CD4-positive, alpha-beta T cell treated with Interleukin-4 for 1 hour (primary cell): ENCODE measurements at regions not wholly inside any gene's neighbourhood (a gene's known extent, or its start where the extent isn't known, plus 50 kb on each side); places are given as distances from the start of the nearest gene placed in this dataset.

ENCODE experiments used
- DNase-seq, 2 donors: peaks; one replicate each; pipeline ENCODE4 v3.0.0-alpha.2; 2020 to 2022

DNA sequence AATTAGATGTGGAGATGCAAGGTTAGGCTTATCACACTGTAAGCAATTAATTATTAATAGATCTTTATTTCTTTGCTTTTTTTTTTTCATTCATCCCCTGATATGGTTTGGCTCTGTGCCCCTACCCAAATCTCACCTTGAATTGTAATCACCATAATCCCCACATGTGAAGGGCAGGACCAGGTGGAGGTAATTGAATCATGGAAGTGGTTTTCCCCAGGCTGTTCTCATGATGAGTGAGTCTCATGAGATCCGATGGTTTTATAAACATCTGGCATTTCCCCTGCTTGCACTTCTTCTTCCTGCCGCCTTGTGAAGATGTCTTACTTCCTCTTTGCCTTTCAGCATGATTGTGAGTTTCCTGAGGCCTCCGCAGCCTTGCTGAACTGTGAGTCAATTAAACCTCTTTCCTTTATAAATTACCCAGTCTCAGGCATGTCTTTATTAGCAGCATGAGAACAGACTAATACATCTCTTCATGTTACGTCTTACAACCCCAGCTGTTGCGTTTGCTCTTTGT is 333.8 kb downstream of the CDH26 start:
- DNase-seq, result no peak

GRCh38 chr20:60294632-60295031 is 336.4 kb downstream of the CDH26 start:
- no peak for DNase-seq

DNA sequence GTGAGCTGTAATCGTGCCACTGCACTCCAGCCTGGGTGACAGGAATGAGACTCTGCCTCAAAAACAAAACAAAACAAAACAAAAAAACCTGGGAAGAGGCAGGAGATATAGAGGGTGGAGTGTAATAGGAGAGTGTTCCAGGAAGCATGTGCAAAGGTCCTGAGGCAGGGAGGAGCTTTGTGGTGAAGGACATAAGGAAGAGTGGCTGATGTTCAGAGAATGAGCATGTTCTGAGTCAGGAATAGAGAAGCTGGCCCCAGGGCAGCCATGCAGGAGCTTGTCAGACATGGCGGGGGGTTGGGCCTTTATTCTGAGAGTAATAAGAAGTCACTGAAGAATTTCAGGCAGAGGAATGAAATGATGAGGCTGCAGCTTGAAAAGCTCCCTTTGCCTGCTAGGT is 337.0 kb downstream of the CDH26 start:
- DNase-seq, result no peak

- no peak for DNase-seq
Measured at GRCh38 chr20:60297649-60298048, 339.4 kb downstream of the CDH26 start.

GRCh38 chr20:60298647-60299046 is 340.4 kb downstream of the CDH26 start:
- no peak for DNase-seq

DNA sequence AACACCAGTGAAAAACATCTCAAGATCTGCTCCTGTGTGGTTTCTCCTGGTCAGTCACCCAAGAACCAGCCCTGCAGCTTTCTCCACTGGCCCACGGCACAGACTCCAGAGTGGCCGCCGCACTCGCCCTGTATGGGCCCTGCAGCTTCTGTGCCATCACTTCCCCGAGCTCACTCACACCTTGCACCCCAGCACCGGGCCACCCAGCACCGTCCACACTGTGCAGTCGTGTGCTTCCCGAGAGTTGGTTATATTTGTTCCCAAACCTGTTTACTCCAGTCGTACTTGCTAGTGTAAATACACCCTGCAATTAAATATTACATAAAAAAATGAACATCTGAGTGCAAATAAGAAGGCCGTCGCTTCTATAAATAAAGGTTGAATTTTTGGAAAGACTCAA is 341.7 kb downstream of the CDH26 start:
- no peak for DNase-seq

DNA sequence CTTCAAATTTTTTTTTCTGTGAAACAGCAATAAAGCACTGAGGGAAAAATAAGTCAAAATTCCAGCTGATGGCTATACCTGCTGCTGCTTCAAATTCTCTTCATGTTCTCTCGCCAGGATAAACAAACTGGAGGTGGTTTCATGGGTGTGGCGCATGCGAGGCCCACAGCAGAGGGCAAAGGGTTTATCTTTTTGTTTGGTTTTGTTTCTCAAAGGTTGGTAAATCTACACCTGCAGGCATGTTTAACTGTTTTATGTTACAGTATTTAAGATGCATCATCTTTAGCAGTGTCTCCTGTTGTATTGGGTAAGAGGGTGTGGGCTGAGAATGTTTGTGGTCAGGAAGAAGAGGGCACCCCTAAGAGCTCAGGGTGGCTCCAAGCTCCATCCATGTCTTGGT is 342.2 kb downstream of the CDH26 start:
- DNase-seq, result no peak

- DNase-seq, result no peak
Measured at GRCh38 chr20:60302875-60303274, 344.7 kb downstream of the CDH26 start.

GRCh38 chr20:60304026-60304590 is 345.9 kb downstream of the CDH26 start:
- DNase-seq, result no peak

GRCh38 chr20:60304931-60305330 is 346.7 kb downstream of the CDH26 start:
- no peak for DNase-seq

DNA sequence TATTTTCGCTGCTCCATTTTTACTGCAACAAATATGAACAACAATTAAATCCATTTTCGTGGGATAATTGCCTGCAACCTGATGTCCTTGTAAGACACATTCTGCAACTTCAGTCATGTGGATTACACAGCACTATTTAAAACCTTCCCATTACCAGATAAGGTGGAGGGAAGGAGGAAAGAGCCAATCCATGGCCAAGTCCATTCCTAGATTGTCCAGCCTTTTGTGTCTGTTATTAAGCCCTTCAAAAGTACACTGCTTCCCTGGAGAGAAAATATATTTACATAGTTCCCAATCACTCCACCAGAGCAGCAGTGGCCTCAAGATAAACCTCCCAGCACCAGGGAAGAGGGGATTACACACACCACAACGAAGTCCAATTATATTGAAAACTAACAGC is 347.9 kb downstream of the CDH26 start:
- no peak for DNase-seq

- DNase-seq, result no peak
Measured at GRCh38 chr20:60306551-60306950, 348.3 kb downstream of the CDH26 start.

DNA sequence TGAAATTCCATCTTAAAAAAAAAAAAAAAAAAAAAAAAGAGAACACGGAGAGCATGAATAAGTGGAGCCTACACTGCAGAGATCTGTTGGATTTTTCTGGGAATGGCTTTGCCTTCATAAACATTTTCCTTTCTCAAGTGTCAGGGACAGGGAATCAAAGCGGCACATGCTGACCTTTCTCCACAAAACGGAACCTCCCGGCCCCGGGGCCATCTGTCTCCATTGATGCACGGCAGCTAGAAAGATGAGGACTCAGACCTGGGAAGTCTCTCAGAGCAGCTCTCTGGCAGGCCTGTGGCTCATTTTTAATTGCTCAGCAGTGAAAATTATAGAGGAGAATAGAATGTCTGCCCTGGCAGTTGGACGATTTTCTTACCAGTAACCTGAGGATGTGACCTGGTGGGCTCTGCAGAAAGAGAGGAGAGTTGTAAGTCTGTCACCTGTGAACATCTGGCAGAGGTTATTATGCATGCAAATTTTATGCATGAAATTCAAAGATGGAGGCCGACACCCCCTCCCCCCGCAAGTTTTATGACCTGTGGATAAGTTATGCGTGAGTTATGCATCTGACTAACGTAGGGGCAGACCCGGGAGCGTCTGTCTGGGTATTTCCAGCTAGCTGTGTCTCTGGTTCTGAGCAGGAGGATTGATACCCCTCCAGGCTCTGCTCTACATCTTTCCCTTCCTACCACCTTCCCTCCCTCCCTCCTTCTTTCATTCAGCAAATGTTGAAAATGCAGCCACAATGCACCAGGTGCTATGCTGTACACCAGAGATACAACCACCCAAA is 352.5 kb downstream of the CDH26 start:
- DNase-seq, result no peak

GRCh38 chr20:60313191-60313590 is 355.0 kb downstream of the CDH26 start:
- no peak for DNase-seq

- DNase-seq, result no peak
Measured at GRCh38 chr20:60313614-60314013, 355.4 kb downstream of the CDH26 start.

- DNase-seq, result no peak
Measured at GRCh38 chr20:60314727-60315126, 356.5 kb downstream of the CDH26 start.

GRCh38 chr20:60316476-60317158 is 358.4 kb downstream of the CDH26 start:
- DNase-seq, result no peak

DNA sequence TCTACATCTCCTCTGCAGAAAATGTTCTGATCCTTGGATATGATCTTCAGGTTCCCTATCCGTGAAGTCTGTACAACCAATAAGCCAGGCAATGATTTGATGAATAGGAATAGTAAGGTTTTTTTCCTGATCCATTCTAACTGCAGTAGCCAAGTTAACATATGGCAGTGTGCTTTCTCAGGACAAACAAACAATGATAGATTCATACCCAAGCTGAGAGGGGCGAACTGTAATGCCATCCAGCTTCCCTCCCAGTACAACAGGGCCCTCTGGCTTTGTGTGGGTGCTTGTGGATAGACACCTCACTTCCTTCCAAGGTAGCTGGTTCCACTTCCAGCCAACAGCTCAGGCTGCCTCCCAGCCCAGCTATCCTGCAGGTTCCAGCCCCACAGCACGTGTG is 359.2 kb downstream of the CDH26 start:
- DNase-seq, result no peak

GRCh38 chr20:60321601-60322000 is 363.4 kb downstream of the CDH26 start:
- DNase-seq, result no peak

DNA sequence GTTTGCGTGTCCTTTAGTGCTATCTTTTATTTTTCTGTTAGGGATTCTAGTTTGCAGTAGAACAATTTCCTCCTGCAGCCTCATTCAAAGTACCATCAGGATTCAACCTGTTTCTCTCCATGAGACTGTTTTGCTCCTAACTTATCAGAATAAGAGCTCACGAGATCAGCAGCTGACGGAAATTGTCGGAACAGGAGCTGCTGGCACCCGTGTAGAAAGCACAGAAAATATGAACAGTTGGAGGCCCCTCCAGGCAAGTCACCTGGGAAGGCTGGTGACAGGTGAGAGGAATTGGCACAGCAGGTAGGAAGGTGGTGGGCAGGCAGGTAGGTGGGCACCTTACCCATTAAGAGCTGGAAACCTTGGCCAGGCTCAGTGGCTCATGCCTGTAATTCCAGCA is 368.6 kb downstream of the CDH26 start:
- DNase-seq, result no peak

- DNase-seq, result no peak
Measured at GRCh38 chr20:60327971-60328660, 369.9 kb downstream of the CDH26 start.

- no peak for DNase-seq
Measured at GRCh38 chr20:60330461-60330860, 372.2 kb downstream of the CDH26 start.

DNA sequence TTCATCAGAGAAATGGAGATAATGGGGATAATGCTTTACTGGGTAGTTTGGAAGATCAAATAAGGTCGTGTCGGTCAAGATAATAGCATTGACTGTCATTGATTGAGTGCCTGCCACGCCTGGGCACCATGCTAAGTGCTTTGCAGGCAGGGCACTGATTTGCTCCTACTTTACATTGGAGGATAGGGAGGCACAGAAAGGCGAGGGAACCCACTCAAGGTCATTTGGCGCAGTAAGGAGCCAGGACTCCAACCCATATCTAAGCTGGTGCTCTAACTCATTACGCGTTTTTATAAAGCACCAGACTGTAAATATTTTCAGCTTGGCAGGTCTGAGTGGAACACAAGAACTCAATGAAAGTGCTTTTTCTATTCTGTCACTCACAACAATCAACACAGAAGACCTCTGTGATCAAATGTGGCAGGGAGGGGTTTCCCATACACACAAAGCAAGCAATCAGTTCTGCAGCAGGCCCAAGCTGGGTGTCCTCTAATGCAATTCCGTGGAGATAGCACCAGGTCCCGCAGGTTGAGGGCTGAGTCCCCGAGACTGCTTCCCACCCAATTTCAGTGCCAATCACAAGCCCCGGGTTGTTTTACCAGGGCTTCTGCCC is 373.6 kb downstream of the CDH26 start:
- no peak for DNase-seq
